ENCODE measurements at regions not wholly inside any gene's neighbourhood (a gene's known extent, or its start where the extent isn't known, plus 50 kb on each side); places are given as distances from the start of the nearest gene placed in this dataset.

GRCh38 chr9:96164268-96164683 is 137.7 kb downstream of the HSD17B3 start:
- POLR2A ChIA-PET = no interaction called here
- Histone ChIP-seq H4K20me1 (replicated peaks; ENCODE audit: control insufficient read depth, extremely low read depth, insufficient read depth, low read length) (no peaks in the 10 kb centered on the region), H3K9me3 (replicated peaks; ENCODE audit: control insufficient read depth, insufficient read depth, low read length) (no peaks in the 10 kb centered on the region), H3K4me2 (ENCODE audit: insufficient read depth, low read length) (no peak overlapping the region), H3K9ac (replicated peaks; ENCODE audit: extremely low read depth, insufficient read depth, low read length) (no peak overlapping the region), H3K9me1 (replicated peaks; ENCODE audit: control insufficient read depth, extremely low read depth, insufficient read depth, low read length) (no peaks in the 10 kb centered on the region), H3K36me3 (ENCODE audit: control insufficient read depth in 2 of 2, extremely low read depth in 1 of 2, insufficient read depth in 2 of 2, low read length in 2 of 2) (no peaks in the 10 kb centered on the region), H3K4me1 (ENCODE audit: control insufficient read depth, extremely low read depth, insufficient read depth, low read length) (peaks cover under 1% of the 10 kb centered on the region), H3K27me3 (ENCODE audit: control insufficient read depth in 2 of 2, insufficient read depth in 2 of 2, low read length in 2 of 2) (peaks cover 3 to 4% of the 10 kb centered on the region in 2 experiments), H3K79me2 (ENCODE audit: control insufficient read depth, insufficient read depth, low read length) (no peaks in the 10 kb centered on the region), H2AFZ (ENCODE audit: low read depth, low read length) (no peak overlapping the region), H3K27ac (ENCODE audit: insufficient read depth, low read depth, low read length) (no peak overlapping the region), H3K4me3 (replicated peaks in 1 of 3; ENCODE audit: insufficient read depth in 1 of 3, low read depth in 1 of 3, low read length in 3 of 3) (no peak overlapping the region)
- dilution Hi-C loops (cut with MboI; ENCODE audit: extremely low pct_ligation_motif_present, low sequenced_read_pairs) (no loop called here), intact Hi-C loops (cut with micrococcal nuclease) (no loop called here)
- CTCF ChIA-PET = interaction anchor here (1.0 kb wide), 2 partner anchors 20 to 53 kb away, joined by 3 to 4 read pairs; no protein-coding TSS in a partner anchor
- BruUV-seq (replicated peaks) = no TSS peak
- DNase-seq (ENCODE audit: low read depth, low spot score) = no peak
- TF ChIP-seq POLR2A (IDR thresholded peaks at IDR 0.05; ENCODE audit: low read depth, low read length) (no peak), CTCF (IDR thresholded peaks at IDR 0.05; ENCODE audit: extremely low read depth in 1 of 2, insufficient read depth in 1 of 2, low read depth in 1 of 2, low read length in 2 of 2) (no peak), FOS (IDR thresholded peaks at IDR 0.05; ENCODE audit: borderline replicate concordance, insufficient read depth, low read length) (no peak), GATA2 (IDR thresholded peaks at IDR 0.05; ENCODE audit: insufficient read depth, insufficient read length, low read depth, low read length) (no peak), EZH2 (IDR thresholded peaks at IDR 0.05; ENCODE audit: borderline replicate concordance, low read depth, low read length, severe bottlenecking) (no peak), POLR2AphosphoS5 (IDR thresholded peaks at IDR 0.05; ENCODE audit: insufficient read depth, low read depth, low read length) (no peak), JUN (IDR thresholded peaks at IDR 0.05; ENCODE audit: borderline replicate concordance, insufficient read depth, insufficient read length, low read depth) (no peak), MYC (IDR thresholded peaks at IDR 0.05; ENCODE audit: low read depth, low read length) (no peak), MAX (IDR thresholded peaks at IDR 0.05; ENCODE audit: insufficient read depth, insufficient read length) (no peak)
- FAIRE-seq = no peak

Measured in endothelial cell of umbilical vein (primary cell).